ENCODE measurements at regions not wholly inside any gene's neighbourhood (a gene's known extent, or its start where the extent isn't known, plus 50 kb on each side); places are given as distances from the start of the nearest gene placed in this dataset.

- TF ChIP-seq CTCF (IDR thresholded peaks at IDR 0.05; ENCODE audit: insufficient read depth, low read length, poor library complexity, severe bottlenecking) (no peak), EZH2phosphoT487 (conservative IDR thresholded peaks at IDR 0.05; ENCODE audit: low read length) (no peak)
These were observed 143.4 kb upstream of the PHACTR1 start for GRCh38 chr6:12572896-12573827.
